Ovary (tissue), 7 donors: ENCODE measurements at regions not wholly inside any gene's neighbourhood (a gene's known extent, or its start where the extent isn't known, plus 50 kb on each side); places are given as distances from the start of the nearest gene placed in this dataset.

Source experiments
- DNase-seq, 5 donors: peaks; one replicate each; pipeline ENCODE4 v3.0.0-alpha.2; 2019 to 2020
- H3K27ac ChIP-seq, 2 donors: fragments of 200-600 bp; one replicate each; pipeline versions ENCODE4 v1.5.1 to v1.8.0; 2019 to 2022
- H3K27me3 ChIP-seq: fragments of 200-600 bp; one replicate; pipeline ENCODE4 v1.8.0; 2022
- H3K36me3 ChIP-seq: fragments of 200-600 bp; sonication (generic); one replicate; pipeline ENCODE4 v1.5.1; 2019
- H3K4me1 ChIP-seq: one replicate; pipeline ENCODE4 v1.8.1; 2013; ENCODE audit warnings: mild to moderate bottlenecking, moderate library complexity; ENCODE audit not compliant: insufficient read depth
- H3K4me3 ChIP-seq: fragments of 200-600 bp; sonication (generic); one replicate; pipeline ENCODE4 v1.5.1; 2017
- H3K9me3 ChIP-seq, 2 donors: fragments of 200-600 bp in 1 of 2; sonication (generic) in 1 of 2; one replicate each; pipeline versions ENCODE4 v1.5.1 to v1.8.1; 2013 to 2019; ENCODE audit warnings: mild to moderate bottlenecking in 1 of 2, moderate library complexity in 1 of 2
- CTCF ChIP-seq, 3 donors: fragments of 450-650 bp in 2 of 3; fragments of 200-600 bp in 1 of 3; IDR thresholded peaks; one replicate each; pipeline versions ENCODE4 v1.5.1 to v1.8.0; 2016 to 2022; ENCODE audit warnings: antibody characterized with exemption in 3 of 3, mild to moderate bottlenecking in 1 of 3
- EP300 ChIP-seq: sonication (generic); formaldehyde crosslinking; IDR thresholded peaks from one replicate; pipeline ENCODE4 v1.6.1; 2017; ENCODE audit warnings: antibody characterized with exemption
- POLR2A ChIP-seq: fragments of 450-650 bp; IDR thresholded peaks from one replicate; pipeline ENCODE4 v1.6.1; 2017; ENCODE audit warnings: antibody characterized with exemption, mild to moderate bottlenecking, moderate library complexity
- WGBS, 3 donors: extraction: QIAGEN DNeasy Blood & Tissue Kit in 1 of 3; methylation state at CpG; one replicate each; pipeline versions ENCODE4 v1.1.5 to v1.1.7; 2013 to 2017; 5-methylcytosine and 5-hydroxymethylcytosine counted together
- intact Hi-C, 4 donors: fragments of 100-400 bp; cut with DNase I; formaldehyde crosslinking; loops; one replicate each; pipeline versions ENCODE4 v1.11.0 to v1.15.1; 2022 to 2023
- donor health status: DM: no; HTN: no; CAD: no; lungs with moderate emphysema.
- donor health status: DM: no; HTN: no; CAD: no.
- donor health status: Bipolar disorder and iron deficiency.
- donor health status: DM: no; HTN: no; CAD: no.
- donor health status: DM: yes; HTN: yes; CAD: no.

- peaks cover 0 to 4% of the 10 kb centered on the region in 2 donors for H3K9me3 ChIP-seq
- WGBS, 3 donors = 53 to 64% (median 59%) methylated on average over 3 of the region's 3 CpGs
- H3K36me3 ChIP-seq = no peaks in the 10 kb centered on the region
- intact Hi-C loops = no loop called here
- H3K27me3 ChIP-seq = no peaks in the 10 kb centered on the region
- no peaks in the 10 kb centered on the region for H3K4me1 ChIP-seq
- H3K4me3 ChIP-seq = no peak overlapping the region
- H3K27ac ChIP-seq = no peak overlapping the region
- no peak for DNase-seq
- TF ChIP-seq POLR2A = no peak
- no peak for TF ChIP-seq CTCF (IDR thresholded peaks at IDR 0.05)
- no peak for TF ChIP-seq EP300
Observed at GRCh38 chr1:101382135-101382534, 145.3 kb downstream of the S1PR1 start.

GRCh38 chr1:101388904-101389546 lies 152.2 kb downstream of the S1PR1 start:
- no peaks in the 10 kb centered on the region for H3K36me3 ChIP-seq
- DNase-seq = no peak
- intact Hi-C loops = no loop called here
- TF ChIP-seq POLR2A = no peak
- no peak for TF ChIP-seq CTCF (IDR thresholded peaks at IDR 0.05)
- no peak for TF ChIP-seq EP300
- H3K27me3 ChIP-seq = no peaks in the 10 kb centered on the region
- no peaks in the 10 kb centered on the region for H3K4me1 ChIP-seq
- no peak overlapping the region for H3K4me3 ChIP-seq
- peaks cover 0 to 4% of the 10 kb centered on the region in 2 donors for H3K9me3 ChIP-seq
- H3K27ac ChIP-seq = no peak overlapping the region

GRCh38 chr1:101389547-101389929 lies 152.7 kb downstream of the S1PR1 start:
- Histone ChIP-seq H3K27ac (no peak overlapping the region), H3K27me3 (no peaks in the 10 kb centered on the region), H3K36me3 (no peaks in the 10 kb centered on the region), H3K4me1 (no peaks in the 10 kb centered on the region), H3K4me3 (no peak overlapping the region), H3K9me3 (peaks cover 0 to 4% of the 10 kb centered on the region in 2 donors)
- intact Hi-C loops = no loop called here
- WGBS, 3 donors = 69 to 83% (median 72%) methylated on average over 2 of the region's 2 CpGs
- TF ChIP-seq CTCF (IDR thresholded peaks at IDR 0.05) (no peak), POLR2A (no peak), EP300 (no peak)
- no peak for DNase-seq

- intact Hi-C loops = no loop called here
- H3K9me3 ChIP-seq = no peaks in the 10 kb centered on the region
- DNase-seq = no peak
- WGBS, 3 donors = 70 to 77% (median 71%) methylated on average over 4 of the region's 4 CpGs
- H3K4me3 ChIP-seq = no peak overlapping the region
- no peak overlapping the region for H3K27ac ChIP-seq
- H3K36me3 ChIP-seq = no peaks in the 10 kb centered on the region
- no peak for TF ChIP-seq POLR2A
- TF ChIP-seq EP300 = no peak
- TF ChIP-seq CTCF (IDR thresholded peaks at IDR 0.05) = no peak
- no peaks in the 10 kb centered on the region for H3K4me1 ChIP-seq
- H3K27me3 ChIP-seq = no peaks in the 10 kb centered on the region
Observed at GRCh38 chr1:101392552-101392951, 155.7 kb downstream of the S1PR1 start.
